H9 (cell line): ENCODE measurements at regions not wholly inside any gene's neighbourhood (a gene's known extent, or its start where the extent isn't known, plus 50 kb on each side); places are given as distances from the start of the nearest gene placed in this dataset.

Source experiments
- DNase-seq: peaks from one replicate; pipeline ENCODE4 v3.0.0-alpha.2; 2017
- H2AFZ ChIP-seq: one replicate; pipeline ENCODE4 v1.6.1; 2013; ENCODE audit warnings: mild to moderate bottlenecking, low read length, control low read depth, moderate library complexity
- H2AK5ac ChIP-seq: 2 replicates; pipeline ENCODE4 v1.6.1; 2013; ENCODE audit warnings: low read length, control low read depth, mixed read lengths; ENCODE audit not compliant: insufficient read length
- H2BK120ac ChIP-seq: one replicate; pipeline ENCODE4 v1.6.1; 2013; ENCODE audit warnings: low read depth, mild to moderate bottlenecking, low read length, control low read depth, inconsistent platforms; ENCODE audit not compliant: poor library complexity, severe bottlenecking
- H2BK12ac ChIP-seq: 2 replicates; pipeline ENCODE4 v1.6.1; 2013; ENCODE audit warnings: low read length, control low read depth, mixed read lengths, low read depth; ENCODE audit not compliant: insufficient read length
- H2BK15ac ChIP-seq: 2 replicates; pipeline ENCODE4 v1.6.1; 2013; ENCODE audit warnings: low read depth, low read length, control low read depth
- H2BK20ac ChIP-seq: one replicate; pipeline ENCODE4 v1.6.1; 2013; ENCODE audit warnings: low read depth, mild to moderate bottlenecking, low read length, control low read depth, inconsistent platforms; ENCODE audit not compliant: poor library complexity, severe bottlenecking
- H2BK5ac ChIP-seq: 2 replicates; pipeline ENCODE4 v1.6.1; 2013; ENCODE audit warnings: low read length, control low read depth, mixed read lengths; ENCODE audit not compliant: insufficient read length
- H3K14ac ChIP-seq: 2 replicates; pipeline ENCODE4 v1.6.1; 2013; ENCODE audit warnings: low read length, control low read depth; ENCODE audit not compliant: insufficient read depth
- H3K18ac ChIP-seq: 2 replicates; pipeline ENCODE4 v1.6.1; 2013; ENCODE audit warnings: low read depth, mild to moderate bottlenecking, mixed read lengths, low read length, control low read depth; ENCODE audit not compliant: insufficient read length
- H3K23ac ChIP-seq: 2 replicates; pipeline ENCODE4 v1.6.1; 2013; ENCODE audit warnings: low read length, control low read depth, mixed read lengths, low read depth; ENCODE audit not compliant: insufficient read length
- H3K23me2 ChIP-seq: 2 replicates; pipeline ENCODE4 v1.6.1; 2013; ENCODE audit warnings: low read depth, mild to moderate bottlenecking, mixed read lengths, low read length, control low read depth; ENCODE audit not compliant: insufficient read length, poor library complexity, severe bottlenecking
- H3K27ac ChIP-seq: 2 replicates; pipeline ENCODE4 v1.5.1; 2013; ENCODE audit warnings: low read length, control low read depth, mixed read lengths, low read depth; ENCODE audit not compliant: insufficient read length
- H3K27me3 ChIP-seq: 2 replicates; pipeline ENCODE4 v1.6.1; 2013; ENCODE audit warnings: low read length, control low read depth, inconsistent platforms; ENCODE audit not compliant: insufficient read depth
- H3K4ac ChIP-seq: 2 replicates; pipeline ENCODE4 v1.6.1; 2013; ENCODE audit warnings: low read depth, mild to moderate bottlenecking, control low read depth, inconsistent platforms, low read length, moderate library complexity
- H3K4me1 ChIP-seq: 2 replicates; pipeline ENCODE4 v1.6.1; 2013; ENCODE audit warnings: low read length, control low read depth, inconsistent platforms; ENCODE audit not compliant: insufficient read depth
- H3K4me2 ChIP-seq: 2 replicates; pipeline ENCODE4 v1.6.1; 2013; ENCODE audit warnings: low read length, control low read depth, mixed read lengths; ENCODE audit not compliant: insufficient read length, insufficient read depth
- H3K56ac ChIP-seq: 2 replicates; pipeline ENCODE4 v1.6.1; 2013; ENCODE audit warnings: low read depth, mild to moderate bottlenecking, mixed read lengths, low read length, control low read depth; ENCODE audit not compliant: insufficient read length
- H3K79me1 ChIP-seq: 2 replicates; pipeline ENCODE4 v1.6.1; 2013; ENCODE audit warnings: low read depth, mild to moderate bottlenecking, moderate library complexity, low read length, control low read depth, inconsistent platforms; ENCODE audit not compliant: insufficient read depth, poor library complexity, severe bottlenecking
- H3K79me2 ChIP-seq: 2 replicates; pipeline ENCODE4 v1.6.1; 2013; ENCODE audit warnings: low read length, control low read depth, inconsistent platforms; ENCODE audit not compliant: insufficient read depth
- H3K9ac ChIP-seq: 2 replicates; pipeline ENCODE4 v1.6.1; 2013; ENCODE audit warnings: low read length, control low read depth, mixed read lengths; ENCODE audit not compliant: insufficient read length; ENCODE audit errors: extremely low read depth
- H3K9me3 ChIP-seq: one replicate; pipeline ENCODE4 v1.6.1; 2013; ENCODE audit warnings: low read depth, low read length, inconsistent platforms; ENCODE audit not compliant: control insufficient read depth
- H3T11ph ChIP-seq: one replicate; pipeline ENCODE4 v1.6.1; 2013; ENCODE audit warnings: mild to moderate bottlenecking, low read length, control low read depth, inconsistent platforms
- H4K20me1 ChIP-seq: one replicate; pipeline ENCODE4 v1.6.1; 2013; ENCODE audit not compliant: control insufficient read depth, insufficient read length, insufficient read depth
- H4K5ac ChIP-seq: 2 replicates; pipeline ENCODE4 v1.6.1; 2013; ENCODE audit warnings: low read depth, mild to moderate bottlenecking, mixed read lengths, low read length, control low read depth; ENCODE audit not compliant: insufficient read length
- H4K8ac ChIP-seq: replicated peaks from 2 replicates; pipeline ENCODE4 v1.6.1; 2013; ENCODE audit warnings: low read length, control low read depth, mixed read lengths, low read depth; ENCODE audit not compliant: insufficient read length
- H4K91ac ChIP-seq: 2 replicates; pipeline ENCODE4 v1.6.1; 2013; ENCODE audit warnings: low read depth, mild to moderate bottlenecking, moderate library complexity, mixed read lengths, low read length, control low read depth; ENCODE audit not compliant: insufficient read length
- H3K27ac Mint-ChIP-seq, 3 experiments: 2 replicates in 2 of 3; 3 replicates in 1 of 3; pipeline ENCODE4 v1.8.0; 2020 to 2021; ENCODE audit warnings: mixed read lengths in 3 of 3, mild to moderate bottlenecking in 1 of 3, moderate library complexity in 1 of 3
- H3K27me3 Mint-ChIP-seq: 2 replicates; pipeline ENCODE4 v1.8.0; 2021; ENCODE audit warnings: low read depth, mild to moderate bottlenecking, moderate library complexity, mixed read lengths
- H3K36me3 Mint-ChIP-seq, 3 experiments: 2 replicates in 2 of 3; 3 replicates in 1 of 3; pipeline ENCODE4 v1.8.0; 2020 to 2021; ENCODE audit warnings: low read depth in 3 of 3, mixed read lengths in 3 of 3; ENCODE audit not compliant: insufficient read depth in 1 of 3
- H3K4me1 Mint-ChIP-seq, 2 experiments: 2 replicates each; pipeline ENCODE4 v1.8.0; 2020; ENCODE audit warnings: mixed read lengths in 2 of 2
- H3K4me3 Mint-ChIP-seq, 2 experiments: 2 replicates in 1 of 2; 3 replicates in 1 of 2; pipeline ENCODE4 v1.8.0; 2020 to 2021; ENCODE audit warnings: mild to moderate bottlenecking in 2 of 2, mixed read lengths in 2 of 2, moderate library complexity in 1 of 2
- H3K9me3 Mint-ChIP-seq, 2 experiments: 2 replicates in 1 of 2; 3 replicates in 1 of 2; pipeline ENCODE4 v1.8.0; 2020; ENCODE audit warnings: mild to moderate bottlenecking in 2 of 2, mixed read lengths in 2 of 2, moderate library complexity in 1 of 2
- CTCF ChIP-seq: fragments of 200-600 bp; sonication (generic); conservative IDR thresholded peaks from 3 replicates; pipeline ENCODE4 v1.8.0; 2021; ENCODE audit warnings: antibody characterized with exemption, mild to moderate bottlenecking
- WGBS: extraction: QIAGEN DNeasy Blood & Tissue Kit; methylation state at CpG from one replicate; pipeline ENCODE4 v1.1.7; 2013; ENCODE audit warnings: missing lambda C conversion rate, low lambda C conversion rate, mixed read lengths; ENCODE audit not compliant: insufficient read length; ENCODE audit errors: extremely low coverage; 5-methylcytosine and 5-hydroxymethylcytosine counted together

GRCh38 chr5:33291216-33292000 is 149.4 kb upstream of the TARS1 start:
- H2AFZ ChIP-seq, result no peak overlapping the region
- WGBS, result no CpG with 5 or more reads among the region's 3 CpGs
- no peak overlapping the region for H4K91ac ChIP-seq
- no peak overlapping the region for H2BK20ac ChIP-seq
- no peak overlapping the region for H2BK5ac ChIP-seq
- no peaks in the 10 kb centered on the region for H3K9me3 ChIP-seq
- no peak overlapping the region for H3K23ac ChIP-seq
- H3K27ac ChIP-seq, result no peak overlapping the region
- no peaks in the 10 kb centered on the region for H4K20me1 ChIP-seq
- H3K56ac ChIP-seq, result no peak overlapping the region
- H3K9ac ChIP-seq, result no peak overlapping the region
- H2BK120ac ChIP-seq, result no peak overlapping the region
- Mint-ChIP-seq H3K27me3 (no peaks in the 10 kb centered on the region), H3K27ac (no peak overlapping the region), H3K9me3 (peaks cover 0 to 3% of the 10 kb centered on the region in 2 experiments; a peak in 1 of 5 replicates), H3K36me3 (no peaks in the 10 kb centered on the region), H3K4me3 (no peak overlapping the region), H3K4me1 (peaks cover 7% of the 10 kb centered on the region in 2 experiments)
- DNase-seq, result no peak
- no peak overlapping the region for H3T11ph ChIP-seq
- H3K27me3 ChIP-seq, result no peaks in the 10 kb centered on the region
- no peak overlapping the region for H2AK5ac ChIP-seq
- no peak overlapping the region for H3K4me2 ChIP-seq
- H4K5ac ChIP-seq, result no peak overlapping the region
- H3K79me1 ChIP-seq, result no peaks in the 10 kb centered on the region
- H3K23me2 ChIP-seq, result no peaks in the 10 kb centered on the region
- H2BK12ac ChIP-seq, result no peak overlapping the region
- no peak overlapping the region for H3K4ac ChIP-seq
- H3K14ac ChIP-seq, result no peak overlapping the region
- H3K4me1 ChIP-seq, result no peaks in the 10 kb centered on the region
- H3K18ac ChIP-seq, result no peak overlapping the region
- no peaks in the 10 kb centered on the region for H3K79me2 ChIP-seq
- H2BK15ac ChIP-seq, result no peak overlapping the region
- H4K8ac ChIP-seq, result no peak overlapping the region
- TF ChIP-seq CTCF, result no peak
